ENCODE measurements at regions not wholly inside any gene's neighbourhood (a gene's known extent, or its start where the extent isn't known, plus 50 kb on each side); places are given as distances from the start of the nearest gene placed in this dataset.
A peak's percentile ranks its signal among the peaks of the same experiment; 100 is the strongest.

GRCh38 chr5:82784521-82784920 is 292.7 kb downstream of the TMEM167A start:
- Histone ChIP-seq H3K36me3 (replicated peaks; ENCODE audit: control insufficient read depth, insufficient read depth, low read length) (no peaks in the 10 kb centered on the region), H3K27me3 (ENCODE audit: control insufficient read depth, insufficient read depth, low read length) (no peaks in the 10 kb centered on the region), H3K4me3 (ENCODE audit: insufficient read depth, low read depth, low read length) (no peak overlapping the region)
- no peak for DNase-seq

- DNase-seq: no peak
- no peak overlapping the region for H3K4me3 ChIP-seq (ENCODE audit: insufficient read depth, low read depth, low read length)
- H3K36me3 ChIP-seq (replicated peaks; ENCODE audit: control insufficient read depth, insufficient read depth, low read length): no peaks in the 10 kb centered on the region
- no peaks in the 10 kb centered on the region for H3K27me3 ChIP-seq (ENCODE audit: control insufficient read depth, insufficient read depth, low read length)
Measured at GRCh38 chr5:82777106-82777505, 300.1 kb downstream of the TMEM167A start.

DNA sequence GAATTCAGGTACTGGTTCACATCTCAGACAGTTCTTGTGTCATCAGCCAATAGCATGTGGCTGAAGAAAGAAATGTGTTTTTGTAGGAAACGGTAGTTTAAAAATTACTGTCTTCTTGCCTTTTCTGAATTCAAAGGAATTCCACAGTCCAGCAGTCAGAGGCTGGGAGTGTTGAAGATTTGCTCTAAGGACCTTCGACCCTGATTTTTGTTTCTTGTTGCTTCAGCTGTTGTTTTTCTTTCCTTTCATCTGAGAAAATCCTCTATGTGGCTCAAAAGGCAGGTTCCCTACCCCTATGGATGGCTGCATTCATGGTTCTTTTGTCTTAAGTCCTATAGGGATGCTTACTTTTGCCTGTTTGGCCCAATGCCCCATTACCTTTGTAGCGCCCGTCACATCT is 304.9 kb downstream of the TMEM167A start:
- Histone ChIP-seq H3K36me3 (replicated peaks; ENCODE audit: control insufficient read depth, insufficient read depth, low read length) (no peaks in the 10 kb centered on the region), H3K4me3 (ENCODE audit: insufficient read depth, low read depth, low read length) (no peak overlapping the region), H3K27me3 (ENCODE audit: control insufficient read depth, insufficient read depth, low read length) (no peaks in the 10 kb centered on the region)
- DNase-seq: no peak

DNA sequence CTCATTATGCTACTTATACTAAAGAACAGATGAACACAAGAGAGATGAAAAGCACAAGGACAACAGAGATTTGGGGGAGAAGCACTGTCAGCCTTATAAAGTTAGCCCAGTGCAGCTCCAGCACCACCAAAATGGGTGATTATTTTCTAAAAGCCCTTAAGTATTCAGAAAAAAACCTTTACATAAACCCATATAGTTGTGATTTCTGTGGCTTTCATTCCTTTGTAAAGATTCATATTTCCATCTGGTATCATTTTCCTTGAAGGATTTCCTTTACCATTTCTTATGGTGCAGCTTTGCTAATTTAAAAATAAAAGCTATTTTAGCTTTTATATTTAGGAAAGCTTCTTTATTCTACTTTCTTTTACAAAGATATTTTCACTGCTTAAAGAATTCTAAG is 311.0 kb downstream of the TMEM167A start:
- DNase-seq: no peak
- Histone ChIP-seq H3K4me3 (ENCODE audit: insufficient read depth, low read depth, low read length) (no peak overlapping the region), H3K36me3 (replicated peaks; ENCODE audit: control insufficient read depth, insufficient read depth, low read length) (no peaks in the 10 kb centered on the region), H3K27me3 (ENCODE audit: control insufficient read depth, insufficient read depth, low read length) (no peaks in the 10 kb centered on the region)

- H3K36me3 ChIP-seq (replicated peaks; ENCODE audit: control insufficient read depth, insufficient read depth, low read length): no peaks in the 10 kb centered on the region
- peak; percentile 5 for DNase-seq
- no peaks in the 10 kb centered on the region for H3K27me3 ChIP-seq (ENCODE audit: control insufficient read depth, insufficient read depth, low read length)
- no peak overlapping the region for H3K4me3 ChIP-seq (ENCODE audit: insufficient read depth, low read depth, low read length)
Measured at GRCh38 chr5:82765765-82766164, 311.4 kb downstream of the TMEM167A start.

GRCh38 chr5:82760856-82761255 is 316.3 kb downstream of the TMEM167A start:
- Histone ChIP-seq H3K36me3 (replicated peaks; ENCODE audit: control insufficient read depth, insufficient read depth, low read length) (no peaks in the 10 kb centered on the region), H3K4me3 (ENCODE audit: insufficient read depth, low read depth, low read length) (no peak overlapping the region), H3K27me3 (ENCODE audit: control insufficient read depth, insufficient read depth, low read length) (no peaks in the 10 kb centered on the region)
- peak; percentile 4 for DNase-seq

DNA sequence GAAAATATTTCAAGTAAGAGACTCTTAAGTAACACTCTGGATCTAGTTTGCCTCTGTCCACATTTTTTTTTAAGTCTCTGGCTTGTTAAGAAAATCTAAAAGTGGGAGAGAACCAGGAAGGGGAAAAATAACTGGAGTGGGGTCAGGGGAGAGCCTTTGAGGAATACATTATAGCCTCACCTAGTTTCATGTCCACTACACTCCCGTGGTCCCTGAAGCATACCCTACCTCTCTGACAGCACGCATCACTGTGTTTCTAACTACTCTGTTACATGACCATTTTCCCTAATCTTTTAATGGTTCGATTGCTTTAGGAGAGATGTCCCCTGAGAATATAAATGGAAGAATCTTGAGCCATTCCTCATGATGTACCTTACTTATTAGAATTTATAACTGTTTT is 318.3 kb downstream of the TMEM167A start:
- DNase-seq: no peak
- H3K4me3 ChIP-seq (ENCODE audit: insufficient read depth, low read depth, low read length): no peak overlapping the region
- H3K27me3 ChIP-seq (ENCODE audit: control insufficient read depth, insufficient read depth, low read length): no peaks in the 10 kb centered on the region
- H3K36me3 ChIP-seq (replicated peaks; ENCODE audit: control insufficient read depth, insufficient read depth, low read length): no peaks in the 10 kb centered on the region

- Histone ChIP-seq H3K36me3 (replicated peaks; ENCODE audit: control insufficient read depth, insufficient read depth, low read length) (no peaks in the 10 kb centered on the region), H3K4me3 (ENCODE audit: insufficient read depth, low read depth, low read length) (no peak overlapping the region), H3K27me3 (ENCODE audit: control insufficient read depth, insufficient read depth, low read length) (no peaks in the 10 kb centered on the region)
- DNase-seq: no peak
Measured at GRCh38 chr5:82754759-82755158, 322.4 kb downstream of the TMEM167A start.

GRCh38 chr5:82754036-82754746 is 323.0 kb downstream of the TMEM167A start:
- no peak for DNase-seq
- H3K36me3 ChIP-seq (replicated peaks; ENCODE audit: control insufficient read depth, insufficient read depth, low read length): no peaks in the 10 kb centered on the region
- no peak overlapping the region for H3K4me3 ChIP-seq (ENCODE audit: insufficient read depth, low read depth, low read length)
- no peaks in the 10 kb centered on the region for H3K27me3 ChIP-seq (ENCODE audit: control insufficient read depth, insufficient read depth, low read length)

DNA sequence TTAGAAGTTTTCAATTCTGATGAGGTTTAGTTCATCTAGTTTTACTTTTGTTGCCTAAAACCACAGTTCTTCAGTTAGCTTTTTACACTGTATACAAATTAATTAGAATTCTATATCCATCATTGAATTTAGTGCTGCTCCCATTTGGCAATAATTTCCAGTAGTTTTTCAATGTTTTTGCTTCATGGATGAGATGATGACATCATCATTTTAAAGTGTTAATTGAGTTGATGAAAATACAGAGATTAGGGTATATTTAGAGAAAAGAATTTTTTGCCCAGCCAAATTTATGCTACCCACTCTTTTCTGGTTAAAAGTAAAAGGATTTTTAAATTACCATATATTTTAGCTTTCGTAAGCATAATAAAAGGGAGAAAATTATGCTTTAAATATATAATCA is 323.8 kb downstream of the TMEM167A start:
- no peak for DNase-seq
- Histone ChIP-seq H3K36me3 (replicated peaks; ENCODE audit: control insufficient read depth, insufficient read depth, low read length) (no peaks in the 10 kb centered on the region), H3K27me3 (ENCODE audit: control insufficient read depth, insufficient read depth, low read length) (no peaks in the 10 kb centered on the region), H3K4me3 (ENCODE audit: insufficient read depth, low read depth, low read length) (no peak overlapping the region)

DNA sequence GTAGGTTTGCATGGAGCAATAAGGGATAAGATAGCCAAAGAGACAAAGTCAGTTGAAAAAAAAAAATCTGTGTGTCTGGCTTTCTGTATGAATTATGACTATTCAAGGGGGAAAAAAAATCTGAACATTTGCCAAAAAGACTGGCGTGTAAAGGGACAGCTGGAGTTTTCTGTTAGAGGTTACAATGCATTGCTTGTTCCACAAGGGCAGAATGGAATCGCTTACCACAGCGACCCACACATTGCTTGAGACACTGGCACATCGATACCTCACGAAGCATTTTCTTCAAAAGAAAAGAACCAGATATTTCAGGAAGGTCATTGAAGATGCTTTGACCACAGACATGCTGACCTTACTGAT is 327.8 kb downstream of the TMEM167A start:
- no peaks in the 10 kb centered on the region for H3K36me3 ChIP-seq (replicated peaks; ENCODE audit: control insufficient read depth, insufficient read depth, low read length)
- no peak overlapping the region for H3K4me3 ChIP-seq (ENCODE audit: insufficient read depth, low read depth, low read length)
- DNase-seq: no peak
- H3K27me3 ChIP-seq (ENCODE audit: control insufficient read depth, insufficient read depth, low read length): no peaks in the 10 kb centered on the region

DNA sequence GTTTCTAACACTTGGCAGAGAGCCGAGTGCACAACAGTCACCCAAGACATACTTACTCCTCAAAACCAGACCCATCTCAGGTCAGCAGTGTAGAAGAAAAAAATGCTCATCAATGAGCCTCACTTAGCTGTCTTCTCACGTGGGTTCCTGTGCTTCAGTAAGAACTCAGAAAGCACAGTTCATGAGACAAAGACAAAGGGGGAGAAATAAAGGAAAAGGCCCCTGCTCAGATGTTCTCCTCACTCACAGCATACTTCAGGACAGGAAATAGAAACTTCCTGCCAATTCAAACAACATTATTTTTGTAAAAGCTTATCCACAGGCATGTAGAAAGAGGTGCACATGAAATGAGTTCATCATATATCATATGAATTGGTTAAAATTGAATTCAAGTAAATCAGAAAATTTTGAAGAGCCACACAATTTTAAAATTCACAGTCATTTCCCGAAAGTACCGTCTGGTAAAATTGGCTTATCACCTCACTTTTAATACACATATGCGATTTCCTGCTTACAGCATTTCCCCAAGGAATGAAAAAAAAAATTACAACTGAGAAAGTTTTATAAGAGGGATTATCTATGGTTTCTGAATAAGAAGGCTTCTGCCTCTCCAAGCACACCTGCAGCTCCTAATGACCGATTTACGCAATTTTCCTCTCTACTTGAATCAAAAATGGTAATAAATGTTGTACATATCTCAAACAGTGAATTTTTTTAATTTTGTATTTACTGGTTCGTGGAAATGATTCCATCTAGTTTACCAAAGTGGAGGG is 328.3 kb downstream of the TMEM167A start:
- no peak overlapping the region for H3K4me3 ChIP-seq (ENCODE audit: insufficient read depth, low read depth, low read length)
- no peak for DNase-seq
- H3K36me3 ChIP-seq (replicated peaks; ENCODE audit: control insufficient read depth, insufficient read depth, low read length): no peaks in the 10 kb centered on the region
- no peaks in the 10 kb centered on the region for H3K27me3 ChIP-seq (ENCODE audit: control insufficient read depth, insufficient read depth, low read length)

DNA sequence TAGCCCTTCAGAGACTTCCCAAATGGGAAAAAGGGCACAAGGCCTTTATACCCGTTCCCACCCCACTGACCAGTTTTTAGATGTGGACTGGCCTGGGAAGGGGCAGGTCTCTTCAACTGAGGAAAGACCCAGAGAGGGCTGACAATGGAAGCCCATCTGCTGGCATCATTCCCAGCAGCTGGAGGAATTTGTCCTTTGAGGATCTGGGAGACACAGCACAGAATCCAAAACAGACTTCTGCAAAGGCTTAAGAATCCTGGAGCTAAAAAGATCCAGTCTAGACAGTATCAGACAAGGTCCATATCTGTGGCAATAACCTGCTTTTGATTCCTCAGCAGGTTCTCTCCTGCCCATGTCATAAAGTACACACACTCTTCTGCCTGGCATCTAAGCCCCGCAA is 329.2 kb downstream of the TMEM167A start:
- no peaks in the 10 kb centered on the region for H3K27me3 ChIP-seq (ENCODE audit: control insufficient read depth, insufficient read depth, low read length)
- no peak overlapping the region for H3K4me3 ChIP-seq (ENCODE audit: insufficient read depth, low read depth, low read length)
- DNase-seq: no peak
- no peaks in the 10 kb centered on the region for H3K36me3 ChIP-seq (replicated peaks; ENCODE audit: control insufficient read depth, insufficient read depth, low read length)

DNA sequence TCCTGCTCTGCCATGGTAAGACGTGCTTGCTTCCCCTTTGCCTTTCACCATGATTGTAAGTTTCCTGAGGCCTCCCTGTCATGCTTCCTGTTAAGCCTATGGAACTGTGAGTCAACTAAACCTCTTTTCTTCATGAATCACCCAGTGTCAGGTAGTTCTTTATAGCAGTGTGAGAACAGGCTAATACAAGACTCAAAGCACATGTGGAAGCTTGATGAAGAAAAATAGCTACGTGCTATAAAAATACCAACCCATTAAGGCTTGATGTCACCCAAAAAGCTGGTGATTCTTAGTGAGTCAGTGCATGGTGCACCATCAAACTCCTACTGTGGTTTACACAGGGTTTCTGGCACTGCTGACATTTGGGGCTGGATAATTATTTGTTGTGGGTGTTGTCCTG is 332.2 kb downstream of the TMEM167A start:
- DNase-seq: no peak
- Histone ChIP-seq H3K27me3 (ENCODE audit: control insufficient read depth, insufficient read depth, low read length) (no peaks in the 10 kb centered on the region), H3K4me3 (ENCODE audit: insufficient read depth, low read depth, low read length) (no peak overlapping the region), H3K36me3 (replicated peaks; ENCODE audit: control insufficient read depth, insufficient read depth, low read length) (no peaks in the 10 kb centered on the region)

DNA sequence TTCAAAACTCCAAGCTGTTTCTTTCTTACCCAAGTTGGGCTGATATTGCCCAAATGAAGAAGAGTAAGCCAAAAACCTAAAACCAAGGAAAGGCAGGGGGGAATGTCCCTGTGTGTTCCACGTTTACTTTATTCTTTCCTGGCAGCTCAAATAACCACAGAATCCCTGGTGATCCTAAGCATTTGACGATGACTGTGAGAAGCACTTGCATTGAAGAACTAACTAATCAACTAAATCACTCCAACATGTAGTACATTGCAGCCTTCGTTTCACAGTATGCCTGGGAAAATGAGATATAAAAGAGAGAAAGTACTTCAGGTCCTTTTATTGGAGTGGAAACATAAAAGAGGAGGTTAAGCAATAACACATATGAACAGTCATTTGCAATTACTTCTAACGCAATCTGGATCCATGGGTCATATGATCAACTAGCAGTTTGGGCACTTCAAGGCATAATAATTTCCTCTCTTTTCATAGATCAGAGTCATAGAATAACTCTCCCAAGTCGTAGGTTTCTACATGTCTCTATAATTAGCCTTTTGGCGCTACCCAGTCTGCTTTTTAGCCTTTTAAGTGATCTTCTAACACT is 338.4 kb downstream of the TMEM167A start:
- no peaks in the 10 kb centered on the region for H3K36me3 ChIP-seq (replicated peaks; ENCODE audit: control insufficient read depth, insufficient read depth, low read length)
- H3K27me3 ChIP-seq (ENCODE audit: control insufficient read depth, insufficient read depth, low read length): no peaks in the 10 kb centered on the region
- no peak overlapping the region for H3K4me3 ChIP-seq (ENCODE audit: insufficient read depth, low read depth, low read length)
- DNase-seq: no peak
